ENCODE measurements at regions not wholly inside any gene's neighbourhood (a gene's known extent, or its start where the extent isn't known, plus 50 kb on each side); places are given as distances from the start of the nearest gene placed in this dataset.

DNA sequence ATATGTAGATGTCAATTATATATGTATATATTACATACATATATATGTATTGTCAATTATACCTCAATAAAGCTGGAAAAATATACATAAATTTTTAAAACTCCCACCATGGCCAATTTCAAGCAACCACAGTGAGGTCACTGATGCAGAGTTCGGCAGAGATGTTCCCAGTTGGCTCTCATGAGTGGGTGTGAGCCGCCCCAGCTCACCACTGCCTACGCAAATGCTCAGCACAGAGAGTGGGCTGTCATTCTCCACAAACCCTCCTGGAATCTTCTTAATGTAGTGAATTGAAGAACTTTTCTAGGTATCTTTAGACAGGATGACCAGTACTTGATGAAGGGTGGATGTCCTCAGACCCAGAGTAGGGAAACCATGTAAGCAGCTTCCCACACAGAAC lies 96.6 kb upstream of the TMEM45B start:
- H3K4me1 Mint-ChIP-seq: peaks cover 7 to 18% (median 12%) of the 10 kb centered on the region in 7 donors
- Histone ChIP-seq H3K4me1 (ENCODE audit: control insufficient read depth in 2 of 2, insufficient read depth in 2 of 2, low read length in 2 of 2) (no peaks in the 10 kb centered on the region), H3K27ac (ENCODE audit: low read depth, low read length) (no peak overlapping the region), H3K9me3 (ENCODE audit: control insufficient read depth in 2 of 3, low read length in 3 of 3) (no peaks in the 10 kb centered on the region), H3K27me3 (ENCODE audit: control insufficient read depth in 2 of 2, insufficient read depth in 2 of 2, low read length in 2 of 2) (no peaks in the 10 kb centered on the region), H3K4me3 (ENCODE audit: low read length) (no peak overlapping the region), H3K36me3 (ENCODE audit: control insufficient read depth in 2 of 3, insufficient read depth in 3 of 3, low read length in 3 of 3) (no peaks in the 10 kb centered on the region)
- peaks cover 0 to 12% (median 7%) of the 10 kb centered on the region in 5 donors for H3K36me3 Mint-ChIP-seq
- intact Hi-C loops (cut with micrococcal nuclease): no loop called here
- ChIA-PET POLR2A (interaction anchor here (0.5 kb wide), 1 partner anchor 32 kb away, joined by 3 read pairs; no protein-coding TSS in a partner anchor), CTCF (interaction anchor here (0.6 kb wide), 1 partner anchor 33 kb away, joined by 3 read pairs; no protein-coding TSS in a partner anchor)
- H3K4me3 Mint-ChIP-seq: no peak overlapping the region
- H3K9me3 Mint-ChIP-seq: peaks cover 0 to 11% (median 2%) of the 10 kb centered on the region in 11 donors
- no peak for ATAC-seq
- peaks cover 0 to 4% (median 0%) of the 10 kb centered on the region in 5 donors for H3K27me3 Mint-ChIP-seq
- no peak overlapping the region for H3K27ac Mint-ChIP-seq
- DNase-seq: no peak

DNA sequence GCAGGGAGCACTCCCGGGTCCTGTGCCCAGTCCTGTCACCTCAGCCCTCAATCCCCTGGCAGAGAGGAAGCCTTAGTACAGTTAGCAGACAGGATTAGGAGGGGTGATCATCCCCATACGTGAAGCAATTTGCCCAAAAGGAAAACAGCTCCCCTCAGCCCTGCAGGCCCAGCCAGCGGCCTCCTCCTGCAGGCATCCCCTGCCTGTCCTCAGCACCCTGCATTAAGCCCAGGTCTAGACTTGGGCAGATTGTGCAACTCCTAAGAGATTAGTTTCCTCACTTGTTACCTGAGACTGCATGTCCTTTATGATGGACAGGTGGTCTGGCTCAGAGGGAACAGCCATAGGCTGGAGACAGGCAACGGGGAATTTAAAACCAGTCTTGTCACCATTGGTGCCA lies 95.5 kb upstream of the TMEM45B start:
- ATAC-seq (no peak), DNase-seq (no peak)
- no peaks in the 10 kb centered on the region for H3K36me3 ChIP-seq (ENCODE audit: control insufficient read depth in 2 of 3, insufficient read depth in 3 of 3, low read length in 3 of 3)
- peaks cover 0 to 16% (median 4%) of the 10 kb centered on the region in 5 donors for H3K36me3 Mint-ChIP-seq
- no peak overlapping the region for H3K4me3 ChIP-seq (ENCODE audit: low read length)
- H3K9me3 ChIP-seq (ENCODE audit: control insufficient read depth in 2 of 3, low read length in 3 of 3): no peaks in the 10 kb centered on the region
- peaks cover 0 to 3% (median 0%) of the 10 kb centered on the region in 5 donors for H3K27me3 Mint-ChIP-seq
- peak overlapping the region in 1 of 9 donors; percentile 8 for H3K27ac Mint-ChIP-seq
- H3K4me1 ChIP-seq (ENCODE audit: control insufficient read depth in 2 of 2, insufficient read depth in 2 of 2, low read length in 2 of 2): no peaks in the 10 kb centered on the region
- peaks cover 0 to 11% (median 2%) of the 10 kb centered on the region in 11 donors for H3K9me3 Mint-ChIP-seq
- no peak overlapping the region for H3K4me3 Mint-ChIP-seq
- H3K27me3 ChIP-seq (ENCODE audit: control insufficient read depth in 2 of 2, insufficient read depth in 2 of 2, low read length in 2 of 2): no peaks in the 10 kb centered on the region
- CTCF ChIA-PET: no interaction called here
- H3K27ac ChIP-seq (ENCODE audit: low read depth, low read length): no peak overlapping the region
- POLR2A ChIA-PET: no interaction called here
- peaks cover 7 to 27% (median 16%) of the 10 kb centered on the region in 7 donors for H3K4me1 Mint-ChIP-seq
- intact Hi-C loops (cut with micrococcal nuclease): no loop called here

GRCh38 chr11:129720994-129721393 lies 94.7 kb upstream of the TMEM45B start:
- no peaks in the 10 kb centered on the region for H3K27me3 ChIP-seq (ENCODE audit: control insufficient read depth in 2 of 2, insufficient read depth in 2 of 2, low read length in 2 of 2)
- Mint-ChIP-seq H3K36me3 (peaks cover 0 to 21% (median 4%) of the 10 kb centered on the region in 5 donors), H3K4me3 (no peak overlapping the region), H3K27me3 (no peaks in the 10 kb centered on the region), H3K4me1 (peaks cover 7 to 27% (median 16%) of the 10 kb centered on the region in 7 donors), H3K27ac (peak overlapping the region in 2 of 9 donors; percentile 16 to 56), H3K9me3 (peaks cover 0 to 4% (median 0%) of the 10 kb centered on the region in 11 donors)
- ChIA-PET POLR2A (no interaction called here), CTCF (no interaction called here)
- H3K4me1 ChIP-seq (ENCODE audit: control insufficient read depth in 2 of 2, insufficient read depth in 2 of 2, low read length in 2 of 2): no peaks in the 10 kb centered on the region
- H3K4me3 ChIP-seq (ENCODE audit: low read length): no peak overlapping the region
- ATAC-seq: no peak
- H3K27ac ChIP-seq (ENCODE audit: low read depth, low read length): no peak overlapping the region
- H3K9me3 ChIP-seq (ENCODE audit: control insufficient read depth in 2 of 3, low read length in 3 of 3): no peaks in the 10 kb centered on the region
- intact Hi-C loops (cut with micrococcal nuclease): no loop called here
- H3K36me3 ChIP-seq (ENCODE audit: control insufficient read depth in 2 of 3, insufficient read depth in 3 of 3, low read length in 3 of 3): no peaks in the 10 kb centered on the region
- no peak for DNase-seq

- H3K36me3 ChIP-seq (ENCODE audit: control insufficient read depth in 2 of 3, insufficient read depth in 3 of 3, low read length in 3 of 3): no peaks in the 10 kb centered on the region
- DNase-seq (no peak), ATAC-seq (no peak)
- peaks cover 7 to 27% (median 16%) of the 10 kb centered on the region in 7 donors for H3K4me1 Mint-ChIP-seq
- peaks cover 0 to 4% (median 0%) of the 10 kb centered on the region in 11 donors for H3K9me3 Mint-ChIP-seq
- H3K27me3 ChIP-seq (ENCODE audit: control insufficient read depth in 2 of 2, insufficient read depth in 2 of 2, low read length in 2 of 2): no peaks in the 10 kb centered on the region
- ChIA-PET POLR2A (no interaction called here), CTCF (interaction anchor here (2.2 kb wide), 1 partner anchor 28 kb away, joined by 6 read pairs; no protein-coding TSS in a partner anchor)
- H3K27ac Mint-ChIP-seq: peak overlapping the region in 4 of 9 donors; percentile 51 to 67 (median 56)
- intact Hi-C loops (cut with micrococcal nuclease): no loop called here
- no peaks in the 10 kb centered on the region for H3K27me3 Mint-ChIP-seq
- no peak overlapping the region for H3K4me3 ChIP-seq (ENCODE audit: low read length)
- no peaks in the 10 kb centered on the region for H3K9me3 ChIP-seq (ENCODE audit: control insufficient read depth in 2 of 3, low read length in 3 of 3)
- H3K4me1 ChIP-seq (ENCODE audit: control insufficient read depth in 2 of 2, insufficient read depth in 2 of 2, low read length in 2 of 2): no peaks in the 10 kb centered on the region
- H3K27ac ChIP-seq (ENCODE audit: low read depth, low read length): no peak overlapping the region
- H3K4me3 Mint-ChIP-seq: peak overlapping the region in 1 of 10 donors; percentile 53
- peaks cover 0 to 26% (median 9%) of the 10 kb centered on the region in 5 donors for H3K36me3 Mint-ChIP-seq
Measured at GRCh38 chr11:129721685-129722084, 94.0 kb upstream of the TMEM45B start.

DNA sequence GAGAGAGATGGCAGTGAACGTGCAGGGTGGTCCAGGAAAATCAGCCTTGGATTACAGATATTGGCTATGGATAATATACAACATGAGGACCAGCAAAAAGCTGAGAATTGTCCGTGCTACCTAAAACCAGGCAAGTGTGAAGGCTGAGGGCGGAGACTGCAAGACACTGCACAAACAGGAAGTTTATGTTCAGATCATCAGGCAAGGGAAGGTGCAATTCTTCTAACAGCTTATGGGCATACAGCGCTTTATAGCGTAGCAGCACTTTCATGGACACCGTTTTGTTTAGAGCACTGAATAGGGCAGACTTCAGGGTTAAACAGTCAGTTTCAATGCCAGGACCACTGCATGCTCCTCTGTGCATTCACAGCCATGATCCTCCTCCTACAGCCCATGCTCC lies 93.1 kb upstream of the TMEM45B start:
- H3K9me3 Mint-ChIP-seq: peaks cover 0 to 4% (median 0%) of the 10 kb centered on the region in 11 donors
- peaks cover 7 to 27% (median 16%) of the 10 kb centered on the region in 7 donors for H3K4me1 Mint-ChIP-seq
- intact Hi-C loops (cut with micrococcal nuclease): no loop called here
- ATAC-seq (no peak), DNase-seq (peak in 4 of 9 donors; percentile 5 to 21 (median 8))
- H3K36me3 ChIP-seq (ENCODE audit: control insufficient read depth in 2 of 3, insufficient read depth in 3 of 3, low read length in 3 of 3): no peaks in the 10 kb centered on the region
- no peaks in the 10 kb centered on the region for H3K4me1 ChIP-seq (ENCODE audit: control insufficient read depth in 2 of 2, insufficient read depth in 2 of 2, low read length in 2 of 2)
- no peak overlapping the region for H3K4me3 ChIP-seq (ENCODE audit: low read length)
- peak overlapping the region in 4 of 10 donors; percentile 5 to 55 (median 36) for H3K4me3 Mint-ChIP-seq
- no peaks in the 10 kb centered on the region for H3K27me3 Mint-ChIP-seq
- H3K27me3 ChIP-seq (ENCODE audit: control insufficient read depth in 2 of 2, insufficient read depth in 2 of 2, low read length in 2 of 2): no peaks in the 10 kb centered on the region
- CTCF ChIA-PET: interaction anchor here (2.2 kb wide), 1 partner anchor 27 kb away, joined by 6 read pairs; no protein-coding TSS in a partner anchor
- peak overlapping the region in 6 of 9 donors; percentile 15 to 71 (median 50) for H3K27ac Mint-ChIP-seq
- peaks cover 0 to 31% (median 9%) of the 10 kb centered on the region in 5 donors for H3K36me3 Mint-ChIP-seq
- H3K27ac ChIP-seq (ENCODE audit: low read depth, low read length): no peak overlapping the region
- no peaks in the 10 kb centered on the region for H3K9me3 ChIP-seq (ENCODE audit: control insufficient read depth in 2 of 3, low read length in 3 of 3)
- POLR2A ChIA-PET: interaction anchor here (0.6 kb wide), 1 partner anchor 83 kb away, joined by 3 read pairs; no protein-coding TSS in a partner anchor

DNA sequence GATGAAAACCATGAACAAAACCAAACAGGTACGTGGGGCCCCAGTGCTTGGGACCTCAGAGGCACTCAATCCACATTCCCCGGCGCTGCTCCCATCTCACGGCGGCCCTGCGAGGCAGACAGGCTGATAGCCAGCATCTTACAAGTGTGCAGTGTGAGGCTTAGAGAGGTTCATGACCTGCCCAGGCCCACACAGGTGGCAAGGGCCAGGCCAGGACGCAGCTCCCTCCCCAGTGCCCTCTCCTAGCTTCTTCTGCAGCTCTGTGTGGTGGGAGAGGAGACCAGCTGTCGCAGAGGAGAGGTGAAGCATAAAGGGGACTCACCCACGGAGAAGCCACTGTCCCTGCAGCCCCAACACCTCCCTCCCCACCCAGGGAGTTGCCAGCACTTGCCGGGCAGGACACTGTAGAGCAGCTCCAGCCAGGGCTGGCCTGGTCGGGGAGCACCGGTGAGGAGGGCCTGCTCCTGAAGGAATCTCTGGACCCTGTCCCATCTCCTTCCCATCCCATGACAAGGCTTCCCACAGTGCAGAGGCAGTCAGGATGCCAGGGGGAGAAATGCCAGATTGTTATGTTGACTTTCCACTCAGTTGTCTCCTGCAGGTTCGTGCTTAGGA lies 92.4 kb upstream of the TMEM45B start:
- CTCF ChIA-PET: interaction anchor here (2.2 kb wide), 1 partner anchor 26 kb away, joined by 6 read pairs; no protein-coding TSS in a partner anchor
- peak overlapping the region in 2 of 10 donors; percentile 30 to 55 for H3K4me3 Mint-ChIP-seq
- Histone ChIP-seq H3K27ac (ENCODE audit: low read depth, low read length) (no peak overlapping the region), H3K36me3 (ENCODE audit: control insufficient read depth in 2 of 3, insufficient read depth in 3 of 3, low read length in 3 of 3) (no peaks in the 10 kb centered on the region), H3K4me3 (ENCODE audit: low read length) (no peak overlapping the region), H3K4me1 (ENCODE audit: control insufficient read depth in 2 of 2, insufficient read depth in 2 of 2, low read length in 2 of 2) (no peaks in the 10 kb centered on the region), H3K9me3 (ENCODE audit: control insufficient read depth in 2 of 3, low read length in 3 of 3) (no peaks in the 10 kb centered on the region), H3K27me3 (ENCODE audit: control insufficient read depth in 2 of 2, insufficient read depth in 2 of 2, low read length in 2 of 2) (no peaks in the 10 kb centered on the region)
- ATAC-seq: no peak
- H3K27me3 Mint-ChIP-seq: no peaks in the 10 kb centered on the region
- H3K27ac Mint-ChIP-seq: peak overlapping the region in 5 of 9 donors; percentile 18 to 71 (median 50)
- intact Hi-C loops (cut with micrococcal nuclease): no loop called here
- POLR2A ChIA-PET: interaction anchor here (0.6 kb wide), 1 partner anchor 82 kb away, joined by 3 read pairs; no protein-coding TSS in a partner anchor
- H3K9me3 Mint-ChIP-seq: peaks cover 0 to 4% (median 0%) of the 10 kb centered on the region in 11 donors
- peaks cover 0 to 31% (median 9%) of the 10 kb centered on the region in 5 donors for H3K36me3 Mint-ChIP-seq
- H3K4me1 Mint-ChIP-seq: peaks cover 7 to 27% (median 16%) of the 10 kb centered on the region in 7 donors
- no peak for DNase-seq

Data from naive thymus-derived CD4-positive, alpha-beta T cell (primary cell).